Osteocyte (in vitro differentiated cells): ENCODE measurements at regions not wholly inside any gene's neighbourhood (a gene's known extent, or its start where the extent isn't known, plus 50 kb on each side); places are given as distances from the start of the nearest gene placed in this dataset.

Experiments used
- DNase-seq: peaks from one replicate; pipeline ENCODE4 v3.0.0; 2021; ENCODE audit warnings: mixed read lengths; ENCODE audit not compliant: unreplicated experiment; ENCODE audit errors: extremely low spot score
- H3K27ac Mint-ChIP-seq: one replicate; pipeline ENCODE4 v1.8.0; 2021; ENCODE audit warnings: mild to moderate bottlenecking, mixed read lengths; ENCODE audit not compliant: unreplicated experiment
- H3K27me3 Mint-ChIP-seq: one replicate; pipeline ENCODE4 v1.8.0; 2021; ENCODE audit warnings: mixed read lengths; ENCODE audit not compliant: unreplicated experiment
- H3K36me3 Mint-ChIP-seq: one replicate; pipeline ENCODE4 v1.8.0; 2021; ENCODE audit warnings: mixed read lengths; ENCODE audit not compliant: unreplicated experiment
- H3K4me1 Mint-ChIP-seq: one replicate; pipeline ENCODE4 v1.8.0; 2021; ENCODE audit warnings: mixed read lengths; ENCODE audit not compliant: unreplicated experiment
- H3K4me3 Mint-ChIP-seq: one replicate; pipeline ENCODE4 v1.8.0; 2021; ENCODE audit warnings: mild to moderate bottlenecking, moderate library complexity, mixed read lengths; ENCODE audit not compliant: unreplicated experiment
- H3K9me3 Mint-ChIP-seq: one replicate; pipeline ENCODE4 v1.8.0; 2021; ENCODE audit warnings: mixed read lengths; ENCODE audit not compliant: unreplicated experiment
- CTCF ChIP-seq: fragments of 200-600 bp; sonication (generic); IDR thresholded peaks from 2 replicates; pipeline ENCODE4 v1.5.0; 2021; ENCODE audit warnings: antibody characterized with exemption, mild to moderate bottlenecking, moderate library complexity

GRCh38 chr22:49305966-49306631, 521.6 kb downstream of the BRD1 start:
- DNase-seq = peak; percentile 74
- Mint-ChIP-seq H3K9me3 (no peaks in the 10 kb centered on the region), H3K36me3 (no peaks in the 10 kb centered on the region), H3K27me3 (peaks cover 31% of the 10 kb centered on the region), H3K4me1 (no peaks in the 10 kb centered on the region), H3K4me3 (no peak overlapping the region), H3K27ac (no peak overlapping the region)
- TF ChIP-seq CTCF = no peak

DNA sequence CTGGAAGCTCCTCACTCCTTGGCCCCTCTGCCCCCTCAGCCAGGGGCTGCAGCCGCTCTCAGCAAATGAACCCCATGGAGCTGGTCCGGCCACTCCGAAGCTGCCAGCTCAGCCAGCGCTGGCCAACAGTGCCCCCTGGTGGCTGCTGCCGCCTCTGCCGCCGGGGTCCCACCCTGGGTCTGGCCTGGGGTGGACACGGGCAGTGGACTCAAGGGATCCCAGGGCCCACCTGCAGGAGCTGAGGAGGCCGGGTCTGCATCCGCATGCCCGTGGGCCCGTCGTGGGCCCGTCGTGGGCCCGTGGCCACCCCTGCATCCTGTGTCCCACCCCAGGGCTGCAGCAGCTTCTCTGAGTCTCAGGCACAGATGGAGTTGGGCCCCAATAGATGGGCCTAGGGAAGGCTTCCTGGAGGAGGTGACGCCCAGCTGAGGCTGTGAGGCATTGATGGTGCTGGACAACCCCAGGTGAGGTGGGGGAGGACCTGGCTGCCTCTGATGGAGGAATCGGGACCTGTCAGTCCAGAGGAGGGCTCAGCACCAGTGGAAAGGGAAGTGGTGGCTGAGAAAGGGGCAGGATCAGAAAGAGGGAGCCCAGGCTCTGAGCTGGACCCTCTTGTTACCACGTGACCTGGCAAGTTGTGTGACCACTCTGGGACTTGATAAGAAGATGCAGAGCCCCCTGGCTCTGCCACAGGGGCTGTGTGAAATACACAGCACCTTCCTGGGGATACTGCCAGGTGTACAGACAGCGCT, 522.3 kb downstream of the BRD1 start:
- peak; percentile 94 for DNase-seq
- Mint-ChIP-seq H3K4me3 (no peak overlapping the region), H3K36me3 (no peaks in the 10 kb centered on the region), H3K9me3 (no peaks in the 10 kb centered on the region), H3K27me3 (peaks cover 24% of the 10 kb centered on the region), H3K27ac (no peak overlapping the region), H3K4me1 (no peaks in the 10 kb centered on the region)
- TF ChIP-seq CTCF = peak; percentile 94

- Mint-ChIP-seq H3K9me3 (no peaks in the 10 kb centered on the region), H3K27me3 (peaks cover 10% of the 10 kb centered on the region), H3K4me3 (no peak overlapping the region), H3K27ac (no peak overlapping the region), H3K36me3 (no peaks in the 10 kb centered on the region), H3K4me1 (no peaks in the 10 kb centered on the region)
- peak; percentile 77 for DNase-seq
- no peak for TF ChIP-seq CTCF
These were observed 523.8 kb downstream of the BRD1 start for GRCh38 chr22:49303781-49304461.

DNA sequence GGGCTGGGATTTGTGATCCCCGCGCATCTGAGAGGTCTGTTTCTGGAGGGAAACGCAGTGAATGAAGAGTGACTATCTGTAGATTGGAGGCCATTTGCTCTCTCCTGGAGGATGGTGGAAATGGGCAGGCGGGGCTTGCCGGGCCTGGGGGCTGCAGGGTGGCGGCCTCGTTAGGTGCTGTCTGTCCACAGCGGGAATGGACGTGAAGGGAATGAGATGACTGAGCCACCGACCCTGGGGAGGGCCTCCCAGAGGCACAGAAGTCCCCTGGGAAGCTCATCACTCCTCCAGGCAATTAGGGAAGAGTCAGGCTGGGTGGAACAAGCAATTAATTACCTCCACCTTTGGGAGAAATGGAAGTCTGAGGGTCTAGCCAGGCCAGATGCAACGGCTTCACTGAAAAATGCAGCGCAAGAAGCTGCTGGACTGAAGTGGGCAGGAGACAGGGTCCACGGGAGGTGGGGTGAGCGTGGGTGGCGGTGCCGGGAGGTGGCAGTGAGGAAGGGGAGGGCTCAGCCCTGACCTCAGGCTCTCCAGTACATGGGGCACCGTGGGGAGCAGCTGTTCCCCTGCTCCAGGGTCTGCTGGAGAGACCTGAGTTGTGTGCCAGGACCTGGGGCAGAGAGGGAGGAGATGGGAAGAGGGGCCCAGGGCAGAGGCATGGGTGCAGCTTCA, 524.5 kb downstream of the BRD1 start:
- peak; percentile 75 for DNase-seq
- no peaks in the 10 kb centered on the region for H3K36me3 Mint-ChIP-seq
- peaks cover 6% of the 10 kb centered on the region for H3K27me3 Mint-ChIP-seq
- TF ChIP-seq CTCF = no peak
- no peak overlapping the region for H3K4me3 Mint-ChIP-seq
- H3K9me3 Mint-ChIP-seq = no peaks in the 10 kb centered on the region
- no peak overlapping the region for H3K27ac Mint-ChIP-seq
- no peaks in the 10 kb centered on the region for H3K4me1 Mint-ChIP-seq
